HepG2 (cell line): ENCODE measurements at regions not wholly inside any gene's neighbourhood (a gene's known extent, or its start where the extent isn't known, plus 50 kb on each side); places are given as distances from the start of the nearest gene placed in this dataset.
A peak's percentile ranks its signal among the peaks of the same experiment; 100 is the strongest.

ENCODE experiments used
- ATM ChIP-seq: fragments of 450-650 bp; IDR thresholded peaks from 2 replicates; pipeline ENCODE4 v1.7.1; 2017; ENCODE audit warnings: mild to moderate bottlenecking, borderline replicate concordance
- DZIP1 ChIP-seq: sonication (generic); formaldehyde crosslinking; IDR thresholded peaks from 2 replicates; pipeline ENCODE4 v1.5.0; 2020; ENCODE audit warnings: mild to moderate bottlenecking, missing genetic modification reagents
- EP300 ChIP-seq, 3 experiments: sonication (generic) in 1 of 3; formaldehyde crosslinking in 1 of 3; IDR thresholded peaks; 2 replicates each; pipeline versions ENCODE4 v1.5.1 to v1.6.1; 2011 to 2020; ENCODE audit warnings: low read depth in 2 of 3, low read length in 2 of 3, borderline replicate concordance in 1 of 3, improper control_type of control experiment in 1 of 3, mild to moderate bottlenecking in 1 of 3, missing genetic modification reagents in 1 of 3, moderate library complexity in 1 of 3
- GPN1 ChIP-seq: sonication (generic); formaldehyde crosslinking; IDR thresholded peaks from 2 replicates; pipeline ENCODE4 v1.5.1; 2020; ENCODE audit warnings: missing genetic modification reagents, borderline replicate concordance
- HHEX ChIP-seq: IDR thresholded peaks from 2 replicates; pipeline ENCODE4 v1.6.1; 2016; ENCODE audit warnings: control low read depth
- HNF1A ChIP-seq, 2 experiments: sonication (generic) in 1 of 2; formaldehyde crosslinking in 1 of 2; IDR thresholded peaks; 2 replicates each; pipeline versions ENCODE4 v1.4.0 to v1.6.1; 2016 to 2020; ENCODE audit warnings: borderline replicate concordance in 1 of 2, low read depth in 1 of 2, mild to moderate bottlenecking in 1 of 2, missing genetic modification reagents in 1 of 2
- NR1H2 ChIP-seq: sonication (generic); formaldehyde crosslinking; IDR thresholded peaks from 2 replicates; pipeline ENCODE4 v1.8.1; 2022; ENCODE audit warnings: low read depth, missing genetic modification reagents, borderline replicate concordance
- ONECUT2 ChIP-seq: sonication (generic); formaldehyde crosslinking; IDR thresholded peaks from 2 replicates; pipeline ENCODE4 v1.4.0; 2020; ENCODE audit warnings: missing genetic modification reagents
- PLRG1 ChIP-seq: fragments of 450-650 bp; conservative IDR thresholded peaks from 2 replicates; pipeline ENCODE4 v1.6.1; 2016
- SOX13 ChIP-seq, 3 experiments: fragments of 450-650 bp in 1 of 3; sonication (generic) in 1 of 3; formaldehyde crosslinking in 1 of 3; IDR thresholded peaks in 2 of 3; conservative IDR thresholded peaks in 1 of 3; 2 replicates each; pipeline versions ENCODE4 v1.5.0 to v1.6.1; 2016 to 2020; ENCODE audit warnings: antibody characterized with exemption in 1 of 3, mild to moderate bottlenecking in 1 of 3, missing compliant biosample characterization in 1 of 3, missing genetic modification reagents in 1 of 3, moderate library complexity in 1 of 3
- TMF1 ChIP-seq: sonication (generic); formaldehyde crosslinking; IDR thresholded peaks from 2 replicates; pipeline ENCODE4 v1.8.1; 2022; ENCODE audit warnings: low read depth, missing genetic modification reagents
- ZEB1 ChIP-seq: IDR thresholded peaks from 2 replicates; pipeline ENCODE4 v1.6.1; 2012; ENCODE audit warnings: mild to moderate bottlenecking, low read depth, inconsistent platforms; ENCODE audit not compliant: insufficient replicate concordance
- ZNF3 ChIP-seq: IDR thresholded peaks from 2 replicates; pipeline ENCODE4 v1.7.0; 2017; ENCODE audit warnings: inconsistent platforms
- ZNF362 ChIP-seq: sonication (generic); formaldehyde crosslinking; IDR thresholded peaks from 2 replicates; pipeline ENCODE4 v1.4.0; 2020; ENCODE audit warnings: missing genetic modification reagents, mild to moderate bottlenecking, borderline replicate concordance
- ZNF496 ChIP-seq: sonication (generic); formaldehyde crosslinking; IDR thresholded peaks from 2 replicates; pipeline ENCODE4 v1.8.1; 2023; ENCODE audit warnings: mild to moderate bottlenecking, moderate library complexity, missing genetic modification reagents; ENCODE audit not compliant: insufficient replicate concordance
- ZNF512B ChIP-seq: sonication (generic); formaldehyde crosslinking; IDR thresholded peaks from 2 replicates; pipeline ENCODE4 v1.5.1; 2020; ENCODE audit warnings: missing genetic modification reagents, mild to moderate bottlenecking, borderline replicate concordance
- ZNF780A ChIP-seq: sonication (generic); formaldehyde crosslinking; IDR thresholded peaks from 2 replicates; pipeline ENCODE4 v1.8.0; 2022; ENCODE audit warnings: mild to moderate bottlenecking, missing genetic modification reagents, moderate library complexity

GRCh38 chr3:76685858-76686257 is 354.0 kb upstream of the ROBO2 start (continued):
- no peak for TF ChIP-seq ZEB1
- peak in 1 of 2 experiments; percentile 96; a peak in 2 of 4 replicates for TF ChIP-seq EP300 (IDR thresholded peaks at IDR 0.05; ENCODE audit: low read depth in 2 of 2, low read length in 2 of 2)
- TF ChIP-seq EP300 (CRISPR knock-in tag; IDR thresholded peaks at IDR 0.05; ENCODE audit: borderline replicate concordance): peak; percentile 93
- no peak for TF ChIP-seq GPN1 (CRISPR knock-in tag)
- no peak for TF ChIP-seq ZNF512B (CRISPR knock-in tag)
- TF ChIP-seq PLRG1: no peak
- no peak for TF ChIP-seq ONECUT2
- no peak for TF ChIP-seq ATM
- peak; percentile 89 for TF ChIP-seq HNF1A (IDR thresholded peaks at IDR 0.05; ENCODE audit: low read depth)
- peak; percentile 95 for TF ChIP-seq HNF1A (CRISPR knock-in tag; IDR thresholded peaks at IDR 0.05; ENCODE audit: borderline replicate concordance)
- no peak for TF ChIP-seq NR1H2 (CRISPR knock-in tag)
- no peak for TF ChIP-seq TMF1
- TF ChIP-seq DZIP1 (CRISPR knock-in tag): no peak
- no peak for TF ChIP-seq ZNF496 (CRISPR knock-in tag)
- no peak for TF ChIP-seq ZNF362 (CRISPR knock-in tag)
- TF ChIP-seq ZNF780A (CRISPR knock-in tag): no peak
- no peak for TF ChIP-seq ZNF3 (CRISPR knock-in tag)
- peak; percentile 70 for TF ChIP-seq SOX13 (IDR thresholded peaks at IDR 0.05)
- TF ChIP-seq SOX13 (CRISPR knock-in tag; conservative IDR thresholded peaks at IDR 0.05 in 1 of 2, IDR thresholded peaks at IDR 0.05 in 1 of 2): peak in 1 of 2 experiments; percentile 86; a peak in 2 of 4 replicates
- peak; percentile 88 for TF ChIP-seq HHEX (CRISPR knock-in tag)
